ENCODE measurements at regions not wholly inside any gene's neighbourhood (a gene's known extent, or its start where the extent isn't known, plus 50 kb on each side); places are given as distances from the start of the nearest gene placed in this dataset.

DNA sequence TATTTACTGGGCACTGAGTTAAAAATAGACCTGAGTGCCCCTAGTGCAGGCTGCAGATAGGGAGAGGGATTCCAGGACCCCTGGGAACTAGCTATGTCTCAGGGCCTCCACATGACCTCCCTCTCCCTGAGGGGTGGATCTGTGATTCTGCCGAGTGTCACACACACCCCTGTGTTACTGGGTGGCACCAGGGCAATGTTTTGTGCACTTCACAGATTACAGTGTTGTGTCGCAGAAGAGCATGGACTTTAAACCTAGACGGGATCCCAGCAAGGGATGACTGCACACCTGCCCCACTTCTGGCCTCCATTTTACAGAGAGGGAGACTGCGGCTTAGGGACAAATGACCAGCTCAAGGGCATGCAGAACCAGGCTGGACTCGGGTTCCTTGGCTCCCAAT lies 65.6 kb downstream of the ZFP36L2 start:
- intact Hi-C loops (cut with DNase I, micrococcal nuclease) = no loop called here
- H3K4me1 ChIP-seq (ENCODE audit: low read depth) = peaks cover 72% of the 10 kb centered on the region
- no peaks in the 10 kb centered on the region for H3K9me3 ChIP-seq
- ATAC-seq (peak; percentile 37), DNase-seq (peak in 2 of 3 donors; percentile 72 to 81)
- TF ChIP-seq, protein P1, sequence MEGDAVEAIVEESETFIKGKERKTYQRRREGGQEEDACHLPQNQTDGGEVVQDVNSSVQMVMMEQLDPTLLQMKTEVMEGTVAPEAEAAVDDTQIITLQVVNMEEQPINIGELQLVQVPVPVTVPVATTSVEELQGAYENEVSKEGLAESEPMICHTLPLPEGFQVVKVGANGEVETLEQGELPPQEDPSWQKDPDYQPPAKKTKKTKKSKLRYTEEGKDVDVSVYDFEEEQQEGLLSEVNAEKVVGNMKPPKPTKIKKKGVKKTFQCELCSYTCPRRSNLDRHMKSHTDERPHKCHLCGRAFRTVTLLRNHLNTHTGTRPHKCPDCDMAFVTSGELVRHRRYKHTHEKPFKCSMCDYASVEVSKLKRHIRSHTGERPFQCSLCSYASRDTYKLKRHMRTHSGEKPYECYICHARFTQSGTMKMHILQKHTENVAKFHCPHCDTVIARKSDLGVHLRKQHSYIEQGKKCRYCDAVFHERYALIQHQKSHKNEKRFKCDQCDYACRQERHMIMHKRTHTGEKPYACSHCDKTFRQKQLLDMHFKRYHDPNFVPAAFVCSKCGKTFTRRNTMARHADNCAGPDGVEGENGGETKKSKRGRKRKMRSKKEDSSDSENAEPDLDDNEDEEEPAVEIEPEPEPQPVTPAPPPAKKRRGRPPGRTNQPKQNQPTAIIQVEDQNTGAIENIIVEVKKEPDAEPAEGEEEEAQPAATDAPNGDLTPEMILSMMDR (IDR thresholded peaks at IDR 0.05) = no peak
- H3K4me3 ChIP-seq = no peak overlapping the region
- no peaks in the 10 kb centered on the region for H3K36me3 ChIP-seq (ENCODE audit: low read depth)

DNA sequence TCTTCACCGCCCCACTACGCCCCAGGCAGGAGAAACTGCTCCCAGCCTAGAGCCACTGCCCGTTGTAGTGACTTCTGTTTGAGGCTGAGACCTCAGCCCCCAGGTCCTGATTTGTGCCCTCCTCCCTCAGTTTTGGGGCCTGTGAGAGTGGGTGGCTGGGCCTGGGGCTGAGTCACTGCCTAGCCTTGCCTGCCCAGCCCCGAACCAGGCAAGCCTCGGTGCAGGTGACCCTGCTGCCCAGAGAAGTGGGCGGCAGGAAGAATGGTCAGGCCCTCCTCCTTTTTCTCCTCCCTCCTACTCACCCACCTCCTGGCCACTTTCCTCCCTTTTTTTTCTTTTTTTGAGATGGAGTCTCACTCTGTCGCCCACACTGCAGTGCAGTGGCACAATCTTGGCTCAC lies 66.6 kb downstream of the ZFP36L2 start:
- intact Hi-C loops (cut with DNase I, micrococcal nuclease) = loop anchor here in 1 of 2 donors (5.0 kb wide), 1 partner anchor 63 kb away; no protein-coding TSS in a partner anchor
- ATAC-seq = no peak
- no peaks in the 10 kb centered on the region for H3K9me3 ChIP-seq
- DNase-seq = peak in 1 of 3 donors; percentile 22
- no peaks in the 10 kb centered on the region for H3K36me3 ChIP-seq (ENCODE audit: low read depth)
- no peak overlapping the region for H3K4me3 ChIP-seq
- TF ChIP-seq, protein P1 (IDR thresholded peaks at IDR 0.05) = no peak
- peaks cover 76% of the 10 kb centered on the region for H3K4me1 ChIP-seq (ENCODE audit: low read depth)

GRCh38 chr2:43158259-43158880 lies 68.0 kb downstream of the ZFP36L2 start:
- Histone ChIP-seq H3K4me3 (no peak overlapping the region), H3K4me1 (ENCODE audit: low read depth) (peaks cover 65% of the 10 kb centered on the region), H3K9me3 (no peaks in the 10 kb centered on the region), H3K36me3 (ENCODE audit: low read depth) (no peaks in the 10 kb centered on the region)
- intact Hi-C loops (cut with DNase I, micrococcal nuclease) = loop anchor here in 1 of 2 donors (5.0 kb wide), 1 partner anchor 64 kb away; no protein-coding TSS in a partner anchor
- ATAC-seq = peak; percentile 43
- DNase-seq = peak; percentile 81 to 91 (median 84)
- TF ChIP-seq, protein P1 (IDR thresholded peaks at IDR 0.05) = no peak

GRCh38 chr2:43157506-43158246 lies 68.7 kb downstream of the ZFP36L2 start:
- intact Hi-C loops (cut with DNase I, micrococcal nuclease) = loop anchor here in 1 of 2 donors (5.0 kb wide), 1 partner anchor 65 kb away; no protein-coding TSS in a partner anchor
- ATAC-seq = no peak
- DNase-seq = peak in 2 of 3 donors; percentile 36 to 63
- TF ChIP-seq, protein P1 (IDR thresholded peaks at IDR 0.05) = no peak
- Histone ChIP-seq H3K9me3 (no peaks in the 10 kb centered on the region), H3K4me3 (no peak overlapping the region), H3K36me3 (ENCODE audit: low read depth) (no peaks in the 10 kb centered on the region), H3K4me1 (ENCODE audit: low read depth) (peaks cover 65% of the 10 kb centered on the region)

DNA sequence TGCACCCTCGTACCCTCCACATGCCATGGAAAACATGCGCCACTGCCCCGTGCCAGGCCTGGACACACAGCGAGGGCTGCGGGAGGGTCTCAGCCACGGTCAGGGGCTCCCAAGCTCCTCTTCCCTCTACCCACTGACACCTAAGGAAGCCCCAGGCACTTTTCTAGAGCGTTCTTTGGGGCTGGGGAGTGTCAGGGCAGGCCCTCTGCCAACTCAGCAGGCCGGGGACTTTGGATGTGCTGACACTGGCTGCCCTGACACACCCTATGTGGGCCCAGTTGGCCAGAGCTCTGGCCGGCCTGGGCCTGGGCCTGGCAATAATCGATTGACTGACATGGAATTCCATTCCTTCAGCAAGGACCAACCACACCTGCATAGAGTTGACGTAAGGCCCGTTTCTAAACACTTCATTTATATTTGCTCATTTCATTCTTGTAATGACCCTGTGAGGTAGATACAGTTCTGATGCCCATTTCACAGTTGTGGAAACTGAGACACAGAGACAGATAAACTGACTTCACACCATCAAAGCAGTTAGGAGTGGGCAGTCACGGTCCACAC lies 70.5 kb downstream of the ZFP36L2 start:
- DNase-seq (peak; percentile 55 to 75 (median 64)), ATAC-seq (no peak)
- no peak overlapping the region for H3K4me3 ChIP-seq
- H3K36me3 ChIP-seq (ENCODE audit: low read depth) = no peaks in the 10 kb centered on the region
- intact Hi-C loops (cut with DNase I, micrococcal nuclease) = loop anchor here in 1 of 2 donors (5.0 kb wide), 1 partner anchor 66 kb away; no protein-coding TSS in a partner anchor
- H3K9me3 ChIP-seq = no peaks in the 10 kb centered on the region
- TF ChIP-seq, protein P1 (IDR thresholded peaks at IDR 0.05) = no peak
- H3K4me1 ChIP-seq (ENCODE audit: low read depth) = peaks cover 52% of the 10 kb centered on the region
